HCT116 (cell line): ENCODE measurements at regions not wholly inside any gene's neighbourhood (a gene's known extent, or its start where the extent isn't known, plus 50 kb on each side); places are given as distances from the start of the nearest gene placed in this dataset.

Source experiments
- EGR1 ChIP-seq: IDR thresholded peaks from 2 replicates; pipeline ENCODE4 v1.6.1; 2012; ENCODE audit warnings: low read depth
- EZH2 ChIP-seq: fragments of 200-600 bp; sonication (generic); IDR thresholded peaks from 2 replicates; pipeline ENCODE4 v1.6.1; 2017; ENCODE audit warnings: antibody characterized with exemption, mixed run types
- JUND ChIP-seq: IDR thresholded peaks from 2 replicates; pipeline ENCODE4 v1.6.1; 2012
- POLR2A ChIP-seq: IDR thresholded peaks from 2 replicates; pipeline ENCODE4 v1.7.0; 2011; ENCODE audit warnings: borderline replicate concordance; ENCODE audit not compliant: insufficient read depth, insufficient read length; ENCODE audit errors: extremely low read depth
- POLR2AphosphoS5 ChIP-seq: IDR thresholded peaks from 2 replicates; pipeline ENCODE4 v1.6.1; 2011; ENCODE audit warnings: mild to moderate bottlenecking, low read depth, low read length, moderate library complexity
- SIN3A ChIP-seq: IDR thresholded peaks from 2 replicates; pipeline ENCODE4 v1.6.1; 2012; ENCODE audit warnings: low read depth
- YY1 ChIP-seq: IDR thresholded peaks from 2 replicates; pipeline ENCODE4 v1.6.1; 2011; ENCODE audit warnings: low read length, low read depth, moderate library complexity, mild to moderate bottlenecking; ENCODE audit not compliant: insufficient replicate concordance; ENCODE audit errors: extremely low read depth
- ZFX ChIP-seq: fragments of 450-650 bp; IDR thresholded peaks from 2 replicates; pipeline ENCODE4 v1.6.1; 2017
- TF ChIP-seq, protein P1 (sequence below), 3 experiments: fragments of 200-600 bp in 1 of 3; sonication (generic) in 1 of 3; IDR thresholded peaks in 2 of 3; conservative IDR thresholded peaks in 1 of 3; 2 replicates each; pipeline ENCODE4 v1.5.1; 2012 to 2017; ENCODE audit warnings: low read depth in 2 of 3, low read length in 2 of 3, antibody characterized with exemption in 1 of 3, borderline replicate concordance in 1 of 3, control low read depth in 1 of 3, mild to moderate bottlenecking in 1 of 3, mixed read lengths in 1 of 3, mixed run types in 1 of 3, moderate library complexity in 1 of 3; ENCODE audit not compliant: insufficient read depth in 1 of 3
- TF ChIP-seq, protein P2 (sequence below): IDR thresholded peaks from 2 replicates; pipeline ENCODE4 v1.6.1; 2012
- TF ChIP-seq, protein P3 (sequence below): IDR thresholded peaks from 2 replicates; pipeline ENCODE4 v1.6.1; 2012; ENCODE audit warnings: low read depth
- TF ChIP-seq, protein P4 (sequence below): IDR thresholded peaks from 2 replicates; pipeline ENCODE4 v1.6.1; 2012

DNA sequence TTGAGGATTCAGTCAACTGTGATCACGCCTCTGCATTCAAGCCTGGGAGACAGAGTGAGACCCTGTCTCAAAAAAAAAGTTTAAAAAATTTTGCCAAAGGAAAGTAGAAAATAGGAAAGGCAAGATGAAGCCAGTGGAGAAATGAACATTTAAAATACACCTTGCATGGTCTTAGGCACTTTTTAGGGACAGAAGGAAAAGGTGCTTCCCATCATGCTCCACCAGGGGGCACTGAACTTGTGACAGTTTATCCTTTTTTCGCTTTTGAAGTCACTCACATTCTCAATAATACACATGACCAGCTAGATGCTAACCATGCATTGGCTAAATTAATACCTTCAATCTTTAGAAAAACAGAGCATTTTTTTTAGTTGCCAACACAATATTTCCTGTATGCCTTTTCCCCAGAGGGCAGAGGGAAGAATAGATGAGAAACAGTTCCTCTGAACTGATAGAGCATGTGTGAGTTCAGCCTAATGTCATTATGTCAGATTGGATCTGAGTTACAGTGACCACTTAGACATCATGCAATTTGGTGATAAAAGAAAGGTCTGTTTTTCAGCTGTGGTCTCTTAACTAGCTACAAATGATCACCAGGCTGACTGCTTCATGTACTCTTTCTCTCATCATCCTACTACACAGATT is 221.8 kb upstream of the SSTR1 start:
- TF ChIP-seq, protein P1, sequence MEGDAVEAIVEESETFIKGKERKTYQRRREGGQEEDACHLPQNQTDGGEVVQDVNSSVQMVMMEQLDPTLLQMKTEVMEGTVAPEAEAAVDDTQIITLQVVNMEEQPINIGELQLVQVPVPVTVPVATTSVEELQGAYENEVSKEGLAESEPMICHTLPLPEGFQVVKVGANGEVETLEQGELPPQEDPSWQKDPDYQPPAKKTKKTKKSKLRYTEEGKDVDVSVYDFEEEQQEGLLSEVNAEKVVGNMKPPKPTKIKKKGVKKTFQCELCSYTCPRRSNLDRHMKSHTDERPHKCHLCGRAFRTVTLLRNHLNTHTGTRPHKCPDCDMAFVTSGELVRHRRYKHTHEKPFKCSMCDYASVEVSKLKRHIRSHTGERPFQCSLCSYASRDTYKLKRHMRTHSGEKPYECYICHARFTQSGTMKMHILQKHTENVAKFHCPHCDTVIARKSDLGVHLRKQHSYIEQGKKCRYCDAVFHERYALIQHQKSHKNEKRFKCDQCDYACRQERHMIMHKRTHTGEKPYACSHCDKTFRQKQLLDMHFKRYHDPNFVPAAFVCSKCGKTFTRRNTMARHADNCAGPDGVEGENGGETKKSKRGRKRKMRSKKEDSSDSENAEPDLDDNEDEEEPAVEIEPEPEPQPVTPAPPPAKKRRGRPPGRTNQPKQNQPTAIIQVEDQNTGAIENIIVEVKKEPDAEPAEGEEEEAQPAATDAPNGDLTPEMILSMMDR (IDR thresholded peaks at IDR 0.05 in 2 of 3, conservative IDR thresholded peaks at IDR 0.05 in 1 of 3; ENCODE audit: borderline replicate concordance in 1 of 3, insufficient read depth in 1 of 3, low read depth in 2 of 3, low read length in 2 of 3) = peak; percentile 25 to 81 (median 71); a peak in 4 of 6 replicates
- TF ChIP-seq, protein P2, sequence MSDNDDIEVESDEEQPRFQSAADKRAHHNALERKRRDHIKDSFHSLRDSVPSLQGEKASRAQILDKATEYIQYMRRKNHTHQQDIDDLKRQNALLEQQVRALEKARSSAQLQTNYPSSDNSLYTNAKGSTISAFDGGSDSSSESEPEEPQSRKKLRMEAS = no peak
- no peak for TF ChIP-seq ZFX
- no peak for TF ChIP-seq EZH2
- no peak for TF ChIP-seq POLR2A
- no peak for TF ChIP-seq JUND
- no peak for TF ChIP-seq POLR2AphosphoS5
- TF ChIP-seq SIN3A = no peak
- TF ChIP-seq, protein P3, sequence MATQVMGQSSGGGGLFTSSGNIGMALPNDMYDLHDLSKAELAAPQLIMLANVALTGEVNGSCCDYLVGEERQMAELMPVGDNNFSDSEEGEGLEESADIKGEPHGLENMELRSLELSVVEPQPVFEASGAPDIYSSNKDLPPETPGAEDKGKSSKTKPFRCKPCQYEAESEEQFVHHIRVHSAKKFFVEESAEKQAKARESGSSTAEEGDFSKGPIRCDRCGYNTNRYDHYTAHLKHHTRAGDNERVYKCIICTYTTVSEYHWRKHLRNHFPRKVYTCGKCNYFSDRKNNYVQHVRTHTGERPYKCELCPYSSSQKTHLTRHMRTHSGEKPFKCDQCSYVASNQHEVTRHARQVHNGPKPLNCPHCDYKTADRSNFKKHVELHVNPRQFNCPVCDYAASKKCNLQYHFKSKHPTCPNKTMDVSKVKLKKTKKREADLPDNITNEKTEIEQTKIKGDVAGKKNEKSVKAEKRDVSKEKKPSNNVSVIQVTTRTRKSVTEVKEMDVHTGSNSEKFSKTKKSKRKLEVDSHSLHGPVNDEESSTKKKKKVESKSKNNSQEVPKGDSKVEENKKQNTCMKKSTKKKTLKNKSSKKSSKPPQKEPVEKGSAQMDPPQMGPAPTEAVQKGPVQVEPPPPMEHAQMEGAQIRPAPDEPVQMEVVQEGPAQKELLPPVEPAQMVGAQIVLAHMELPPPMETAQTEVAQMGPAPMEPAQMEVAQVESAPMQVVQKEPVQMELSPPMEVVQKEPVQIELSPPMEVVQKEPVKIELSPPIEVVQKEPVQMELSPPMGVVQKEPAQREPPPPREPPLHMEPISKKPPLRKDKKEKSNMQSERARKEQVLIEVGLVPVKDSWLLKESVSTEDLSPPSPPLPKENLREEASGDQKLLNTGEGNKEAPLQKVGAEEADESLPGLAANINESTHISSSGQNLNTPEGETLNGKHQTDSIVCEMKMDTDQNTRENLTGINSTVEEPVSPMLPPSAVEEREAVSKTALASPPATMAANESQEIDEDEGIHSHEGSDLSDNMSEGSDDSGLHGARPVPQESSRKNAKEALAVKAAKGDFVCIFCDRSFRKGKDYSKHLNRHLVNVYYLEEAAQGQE = no peak
- TF ChIP-seq YY1 = no peak
- TF ChIP-seq EGR1 = no peak
- TF ChIP-seq, protein P4, sequence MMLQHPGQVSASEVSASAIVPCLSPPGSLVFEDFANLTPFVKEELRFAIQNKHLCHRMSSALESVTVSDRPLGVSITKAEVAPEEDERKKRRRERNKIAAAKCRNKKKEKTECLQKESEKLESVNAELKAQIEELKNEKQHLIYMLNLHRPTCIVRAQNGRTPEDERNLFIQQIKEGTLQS = no peak
